Endothelial cell of umbilical vein (primary cell): ENCODE measurements at regions not wholly inside any gene's neighbourhood (a gene's known extent, or its start where the extent isn't known, plus 50 kb on each side); places are given as distances from the start of the nearest gene placed in this dataset.

Experiments
- CTCF ChIP-seq, 2 donors: IDR thresholded peaks; 1 replicate in 1 of 2; 2 replicates in 1 of 2; pipeline ENCODE4 v1.5.1; 2011; ENCODE audit warnings: low read length in 2 of 2, mild to moderate bottlenecking in 2 of 2, moderate library complexity in 2 of 2, control low read depth in 1 of 2, inconsistent platforms in 1 of 2, low read depth in 1 of 2; ENCODE audit not compliant: insufficient read depth in 1 of 2; ENCODE audit errors: extremely low read depth in 1 of 2
- EZH2 ChIP-seq: IDR thresholded peaks from 2 replicates; pipeline ENCODE4 v1.6.1; 2012; ENCODE audit warnings: borderline replicate concordance, low read depth, mild to moderate bottlenecking, moderate library complexity, low read length, inconsistent platforms; ENCODE audit not compliant: severe bottlenecking
- FOS ChIP-seq: IDR thresholded peaks from 2 replicates; pipeline ENCODE4 v1.6.1; 2011; ENCODE audit warnings: mild to moderate bottlenecking, low read length, moderate library complexity, borderline replicate concordance; ENCODE audit not compliant: insufficient read depth
- GATA2 ChIP-seq: IDR thresholded peaks from 2 replicates; pipeline ENCODE4 v1.7.0; 2011; ENCODE audit warnings: low read depth, mild to moderate bottlenecking, moderate library complexity, mixed read lengths, low read length; ENCODE audit not compliant: insufficient read length, insufficient read depth
- JUN ChIP-seq: IDR thresholded peaks from 2 replicates; pipeline ENCODE4 v1.6.1; 2011; ENCODE audit warnings: borderline replicate concordance, low read depth; ENCODE audit not compliant: insufficient read length, insufficient read depth
- MAX ChIP-seq: IDR thresholded peaks from 2 replicates; pipeline ENCODE4 v1.6.1; 2011; ENCODE audit not compliant: insufficient read depth, insufficient read length
- MYC ChIP-seq: IDR thresholded peaks from one replicate; pipeline ENCODE4 v1.6.1; 2011; ENCODE audit warnings: mild to moderate bottlenecking, low read depth, low read length
- POLR2A ChIP-seq: IDR thresholded peaks from 2 replicates; pipeline ENCODE4 v1.6.1; 2012; ENCODE audit warnings: low read depth, mild to moderate bottlenecking, control low read depth, low read length
- POLR2AphosphoS5 ChIP-seq: IDR thresholded peaks from 2 replicates; pipeline ENCODE4 v1.6.1; 2012; ENCODE audit warnings: low read depth, mild to moderate bottlenecking, control low read depth, low read length, moderate library complexity; ENCODE audit not compliant: insufficient read depth

- no peak for TF ChIP-seq FOS
- no peak for TF ChIP-seq CTCF (IDR thresholded peaks at IDR 0.05; ENCODE audit: extremely low read depth in 1 of 2, insufficient read depth in 1 of 2, low read depth in 1 of 2, low read length in 2 of 2)
- TF ChIP-seq POLR2AphosphoS5, result no peak
- no peak for TF ChIP-seq EZH2
- TF ChIP-seq MYC, result no peak
- TF ChIP-seq POLR2A, result no peak
- no peak for TF ChIP-seq MAX
- no peak for TF ChIP-seq GATA2
- TF ChIP-seq JUN, result no peak
These were observed 366.7 kb downstream of the PCDH7 start for GRCh38 chr4:31086756-31087330.
